IMR-90 (cell line): ENCODE measurements at regions not wholly inside any gene's neighbourhood (a gene's known extent, or its start where the extent isn't known, plus 50 kb on each side); places are given as distances from the start of the nearest gene placed in this dataset.

Source experiments
- ATAC-seq: fragments of 200-7000 bp; cut with Tn5 transposase; 2 replicates; pipeline ENCODE4 v1.9.1; 2020; ENCODE audit warnings: low read depth, mild to moderate bottlenecking, moderate library complexity
- BruUV-seq: library from RNA; stranded (reverse); fragments of 400-500 nt; replicated peaks from 2 replicates; lab custom pipeline; 2021; lab: Mats Ljungman, UMichigan
- CTCF ChIA-PET: fragments of 300-600 bp; formaldehyde crosslinking; extraction: SDS; loops from one replicate; lab custom pipeline; 2021; ENCODE audit warnings: antibody characterized with exemption; lab: Yijun Ruan, JAX
- POLR2A ChIA-PET: fragments of 300-600 bp; sonication (Branson Sonifier 250); formaldehyde crosslinking; loops from one replicate; lab custom pipeline; 2022; ENCODE audit warnings: antibody characterized with exemption; ENCODE audit not compliant: unreplicated experiment; lab: Charles Lee
- DNase-seq: peaks from one replicate; pipeline ENCODE4 v3.0.0; 2013
- H2AFZ ChIP-seq: replicated peaks from 2 replicates; pipeline ENCODE3; 2013; ENCODE audit warnings: low read length, mild to moderate bottlenecking; ENCODE audit not compliant: poor library complexity
- H2AK5ac ChIP-seq: 2 replicates; pipeline ENCODE4 v1.6.1; 2013; ENCODE audit warnings: low read depth, low read length, inconsistent platforms
- H2AK9ac ChIP-seq: replicated peaks from 2 replicates; pipeline ENCODE3; 2013; ENCODE audit warnings: mild to moderate bottlenecking, low read depth, low read length, moderate library complexity; ENCODE audit not compliant: poor library complexity
- H2BK120ac ChIP-seq: 2 replicates; pipeline ENCODE4 v1.6.1; 2013; ENCODE audit warnings: low read depth, low read length, inconsistent platforms
- H2BK15ac ChIP-seq: 3 replicates; pipeline ENCODE4 v1.6.1; 2013; ENCODE audit warnings: low read depth, low read length, inconsistent platforms
- H2BK20ac ChIP-seq: 2 replicates; pipeline ENCODE4 v1.6.1; 2013; ENCODE audit warnings: low read depth, mild to moderate bottlenecking, inconsistent platforms, low read length, moderate library complexity
- H2BK5ac ChIP-seq: 2 replicates; pipeline ENCODE4 v1.6.1; 2013; ENCODE audit warnings: mild to moderate bottlenecking, low read depth, low read length, inconsistent platforms; ENCODE audit not compliant: poor library complexity, severe bottlenecking
- H3K14ac ChIP-seq: replicated peaks from 2 replicates; pipeline ENCODE4 v1.6.1; 2013; ENCODE audit warnings: low read depth, low read length, inconsistent platforms
- H3K18ac ChIP-seq: 2 replicates; pipeline ENCODE4 v1.6.1; 2013; ENCODE audit warnings: low read depth, low read length, control low read depth
- H3K23ac ChIP-seq: 2 replicates; pipeline ENCODE4 v1.6.1; 2013; ENCODE audit warnings: low read depth, low read length, inconsistent platforms
- H3K27ac ChIP-seq: 2 replicates; pipeline ENCODE4 v1.5.1; 2013; ENCODE audit warnings: mild to moderate bottlenecking, control low read depth, low read length; ENCODE audit not compliant: insufficient read depth
- H3K27me3 ChIP-seq: 2 replicates; pipeline ENCODE4 v1.6.1; 2013; ENCODE audit warnings: low read length; ENCODE audit not compliant: control insufficient read depth, insufficient read depth
- H3K36me3 ChIP-seq: 2 replicates; pipeline ENCODE4 v1.6.1; 2013; ENCODE audit warnings: low read length, mixed read lengths; ENCODE audit not compliant: control insufficient read depth, insufficient read depth
- H3K4ac ChIP-seq: 2 replicates; pipeline ENCODE4 v1.6.1; 2013; ENCODE audit warnings: low read depth, low read length, inconsistent platforms
- H3K4me1 ChIP-seq: 2 replicates; pipeline ENCODE4 v1.6.1; 2013; ENCODE audit warnings: low read length, mixed read lengths; ENCODE audit not compliant: control insufficient read depth, insufficient read depth
- H3K4me2 ChIP-seq: 2 replicates; pipeline ENCODE4 v1.6.1; 2013; ENCODE audit warnings: low read depth, mild to moderate bottlenecking, control low read depth, low read length, moderate library complexity
- H3K4me3 ChIP-seq: 2 replicates; pipeline ENCODE4 v1.5.1; 2013; ENCODE audit warnings: low read depth, mild to moderate bottlenecking, control low read depth, low read length, moderate library complexity; ENCODE audit not compliant: insufficient read depth
- H3K56ac ChIP-seq: 2 replicates; pipeline ENCODE4 v1.6.1; 2013; ENCODE audit warnings: low read length, inconsistent platforms; ENCODE audit not compliant: insufficient read depth; ENCODE audit errors: extremely low read depth
- H3K79me1 ChIP-seq, 2 experiments: 2 replicates each; pipeline ENCODE4 v1.6.1; 2013; ENCODE audit warnings: low read length in 2 of 2, inconsistent platforms in 1 of 2, low read depth in 1 of 2
- H3K9ac ChIP-seq: 2 replicates; pipeline ENCODE4 v1.6.1; 2013; ENCODE audit warnings: low read depth, low read length, control low read depth
- H3K9me1 ChIP-seq: 2 replicates; pipeline ENCODE4 v1.6.1; 2013; ENCODE audit warnings: low read length, inconsistent platforms; ENCODE audit not compliant: insufficient read depth
- H3K9me3 ChIP-seq: 2 replicates; pipeline ENCODE4 v1.6.1; 2013; ENCODE audit warnings: low read length; ENCODE audit not compliant: control insufficient read depth, insufficient read depth
- H4K20me1 ChIP-seq: 2 replicates; pipeline ENCODE4 v1.6.1; 2013; ENCODE audit warnings: low read length, inconsistent platforms; ENCODE audit not compliant: insufficient read depth
- H4K5ac ChIP-seq: 2 replicates; pipeline ENCODE4 v1.6.1; 2013; ENCODE audit warnings: mild to moderate bottlenecking, low read depth, low read length, control low read depth
- H4K8ac ChIP-seq, 2 experiments: 2 replicates each; pipeline ENCODE4 v1.6.1; 2013; ENCODE audit warnings: low read depth in 2 of 2, low read length in 2 of 2, control low read depth in 1 of 2, inconsistent platforms in 1 of 2
- H4K91ac ChIP-seq: 2 replicates; pipeline ENCODE4 v1.6.1; 2013; ENCODE audit warnings: low read depth, low read length, inconsistent platforms; ENCODE audit not compliant: insufficient read depth
- BHLHE40 ChIP-seq: fragments of 150-350 bp; IDR thresholded peaks from 2 replicates; pipeline ENCODE4 v1.6.1; 2016; ENCODE audit warnings: mild to moderate bottlenecking, low read depth, low read length
- CHD1 ChIP-seq: IDR thresholded peaks from 2 replicates; pipeline ENCODE4 v1.6.1; 2012; ENCODE audit warnings: low read depth, low read length, improper control_type of control experiment
- FOS ChIP-seq: fragments of 150-350 bp; IDR thresholded peaks from 2 replicates; pipeline ENCODE4 v1.6.1; 2016; ENCODE audit warnings: low read depth, low read length
- MAFK ChIP-seq: IDR thresholded peaks from 2 replicates; pipeline ENCODE4 v1.6.1; 2012; ENCODE audit warnings: low read depth, low read length, improper control_type of control experiment
- MXI1 ChIP-seq: IDR thresholded peaks from 2 replicates; pipeline ENCODE4 v1.6.1; 2012; ENCODE audit warnings: low read depth, mild to moderate bottlenecking, low read length, moderate library complexity, borderline replicate concordance
- POLR2A ChIP-seq: IDR thresholded peaks from 2 replicates; pipeline ENCODE4 v1.6.1; 2012; ENCODE audit warnings: mild to moderate bottlenecking, low read depth, low read length
- RFX5 ChIP-seq: IDR thresholded peaks from 2 replicates; pipeline ENCODE4 v1.8.0; 2012; ENCODE audit warnings: low read depth, mild to moderate bottlenecking, low read length, moderate library complexity
- SMC3 ChIP-seq: fragments of 150-350 bp; IDR thresholded peaks from 2 replicates; pipeline ENCODE4 v1.6.1; 2016; ENCODE audit warnings: low read depth, mild to moderate bottlenecking, antibody characterized with exemption, low read length, moderate library complexity
- WGBS, 2 experiments: methylation state at CpG; one replicate each; pipeline versions ENCODE4 v1.1.5 to v1.1.7; 2013; ENCODE audit warnings: missing lambda C conversion rate in 2 of 2; ENCODE audit not compliant: insufficient read length in 1 of 2; ENCODE audit errors: extremely low coverage in 2 of 2; 5-methylcytosine and 5-hydroxymethylcytosine counted together
- dilution Hi-C: fragments of 300-500 bp; cut with HindIII; formaldehyde crosslinking; loops from one replicate; pipeline ENCODE4 v1.14.3; 2018; ENCODE audit warnings: low sequenced_read_pairs; ENCODE audit not compliant: unreplicated experiment
- in situ Hi-C: fragments of 300-500 bp; cut with MboI; formaldehyde crosslinking; loops from 3 replicates; pipeline ENCODE4 v1.14.3; 2019; ENCODE audit warnings: low sequenced_read_pairs, inconsistent platforms, mixed read lengths
- intact Hi-C: fragments of 100-400 bp; cut with micrococcal nuclease; formaldehyde crosslinking; loops from 2 replicates; pipeline ENCODE4 v1.10.0; 2022
- TF ChIP-seq, protein P1 (sequence below): fragments of 150-350 bp; IDR thresholded peaks from 2 replicates; pipeline ENCODE4 v1.6.1; 2017; ENCODE audit warnings: mild to moderate bottlenecking, antibody characterized with exemption, low read length, low read depth
- TF ChIP-seq, protein P2 (sequence below): fragments of 150-350 bp; IDR thresholded peaks from 2 replicates; pipeline ENCODE4 v1.6.1; 2016; ENCODE audit warnings: low read depth, mild to moderate bottlenecking, low read length, moderate library complexity, borderline replicate concordance

DNA sequence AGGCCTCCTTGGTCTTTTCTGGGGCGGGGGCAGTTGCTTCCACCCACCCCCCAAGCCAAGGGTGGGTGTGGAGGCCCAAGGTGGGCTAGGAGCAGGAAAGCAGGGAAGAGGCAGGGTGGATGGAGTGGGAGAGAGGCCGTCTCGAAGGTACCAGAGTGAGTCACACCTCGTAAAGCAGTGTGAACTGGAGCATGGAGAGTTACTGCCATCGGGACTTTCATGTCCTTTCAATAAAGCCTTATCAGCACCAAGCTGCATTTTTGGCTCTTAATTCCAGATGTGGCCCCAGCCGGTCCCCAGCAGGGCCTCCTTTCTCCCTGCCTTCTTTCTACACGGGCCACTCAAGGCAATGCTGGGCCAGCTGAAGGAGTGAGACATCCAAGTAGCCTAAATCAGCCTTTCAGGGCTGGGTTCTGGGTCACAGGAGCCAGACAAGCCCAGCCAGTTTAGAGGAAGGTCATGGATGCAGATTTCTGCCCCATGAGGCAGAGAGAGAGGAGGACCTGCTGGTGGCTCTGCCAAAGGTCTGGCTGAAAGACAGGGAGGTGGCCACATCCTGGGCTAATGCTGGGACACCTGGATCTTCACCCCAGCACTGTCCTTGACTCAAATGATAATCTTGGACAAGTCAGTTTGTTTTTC, 59.0 kb upstream of the CD82 start:
- dilution Hi-C loops, result no loop called here
- no peak overlapping the region for H2BK5ac ChIP-seq
- POLR2A ChIA-PET, result no interaction called here

More for the DNA sequence above, 59.0 kb upstream of the CD82 start:
- H3K36me3 ChIP-seq, result no peaks in the 10 kb centered on the region
- H3K14ac ChIP-seq, result no peak overlapping the region
- no peak overlapping the region for H3K23ac ChIP-seq
- H3K9ac ChIP-seq, result no peak overlapping the region
- H2BK15ac ChIP-seq, result no peak overlapping the region
- H3K79me1 ChIP-seq, result no peaks in the 10 kb centered on the region
- DNase-seq (no peak), ATAC-seq (no peak)
- peaks cover 7% of the 10 kb centered on the region; the same call in 1 of the 2 replicates for H3K9me3 ChIP-seq
- H3K18ac ChIP-seq, result no peak overlapping the region
- H2AK9ac ChIP-seq, result no peak overlapping the region
- no peaks in the 10 kb centered on the region for H3K9me1 ChIP-seq
- TF ChIP-seq RFX5 (no peak), POLR2A (no peak), FOS (no peak), CHD1 (no peak), SMC3 (no peak), MXI1 (no peak), BHLHE40 (no peak), MAFK (no peak)
- TF ChIP-seq, protein P1, sequence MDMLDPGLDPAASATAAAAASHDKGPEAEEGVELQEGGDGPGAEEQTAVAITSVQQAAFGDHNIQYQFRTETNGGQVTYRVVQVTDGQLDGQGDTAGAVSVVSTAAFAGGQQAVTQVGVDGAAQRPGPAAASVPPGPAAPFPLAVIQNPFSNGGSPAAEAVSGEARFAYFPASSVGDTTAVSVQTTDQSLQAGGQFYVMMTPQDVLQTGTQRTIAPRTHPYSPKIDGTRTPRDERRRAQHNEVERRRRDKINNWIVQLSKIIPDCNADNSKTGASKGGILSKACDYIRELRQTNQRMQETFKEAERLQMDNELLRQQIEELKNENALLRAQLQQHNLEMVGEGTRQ, result no peak
- TF ChIP-seq, protein P2, sequence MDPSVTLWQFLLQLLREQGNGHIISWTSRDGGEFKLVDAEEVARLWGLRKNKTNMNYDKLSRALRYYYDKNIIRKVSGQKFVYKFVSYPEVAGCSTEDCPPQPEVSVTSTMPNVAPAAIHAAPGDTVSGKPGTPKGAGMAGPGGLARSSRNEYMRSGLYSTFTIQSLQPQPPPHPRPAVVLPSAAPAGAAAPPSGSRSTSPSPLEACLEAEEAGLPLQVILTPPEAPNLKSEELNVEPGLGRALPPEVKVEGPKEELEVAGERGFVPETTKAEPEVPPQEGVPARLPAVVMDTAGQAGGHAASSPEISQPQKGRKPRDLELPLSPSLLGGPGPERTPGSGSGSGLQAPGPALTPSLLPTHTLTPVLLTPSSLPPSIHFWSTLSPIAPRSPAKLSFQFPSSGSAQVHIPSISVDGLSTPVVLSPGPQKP, result no peak
- no peak overlapping the region for H3K4me2 ChIP-seq
- no peak overlapping the region for H2AFZ ChIP-seq
- H4K8ac ChIP-seq, result no peak overlapping the region
- H2AK5ac ChIP-seq, result no peak overlapping the region
- no peaks in the 10 kb centered on the region for H3K4me1 ChIP-seq
- H3K27me3 ChIP-seq, result peaks cover 20% of the 10 kb centered on the region
- H3K4me3 ChIP-seq, result no peak overlapping the region
- no peak overlapping the region for H2BK20ac ChIP-seq
- H3K27ac ChIP-seq, result no peak overlapping the region
- H2BK120ac ChIP-seq, result no peak overlapping the region
- H4K5ac ChIP-seq, result no peak overlapping the region
- no peak overlapping the region for H4K91ac ChIP-seq
- CTCF ChIA-PET, result no interaction called here
- BruUV-seq, result no TSS peak
- in situ Hi-C loops (no loop called here), intact Hi-C loops (no loop called here)
- H3K4ac ChIP-seq, result no peak overlapping the region
- H3K56ac ChIP-seq, result no peak overlapping the region
- H4K20me1 ChIP-seq, result no peaks in the 10 kb centered on the region
- WGBS, 2 experiments, result no CpG with 5 or more reads among the region's 7 CpGs
